ENCODE measurements at regions not wholly inside any gene's neighbourhood (a gene's known extent, or its start where the extent isn't known, plus 50 kb on each side); places are given as distances from the start of the nearest gene placed in this dataset.

DNA sequence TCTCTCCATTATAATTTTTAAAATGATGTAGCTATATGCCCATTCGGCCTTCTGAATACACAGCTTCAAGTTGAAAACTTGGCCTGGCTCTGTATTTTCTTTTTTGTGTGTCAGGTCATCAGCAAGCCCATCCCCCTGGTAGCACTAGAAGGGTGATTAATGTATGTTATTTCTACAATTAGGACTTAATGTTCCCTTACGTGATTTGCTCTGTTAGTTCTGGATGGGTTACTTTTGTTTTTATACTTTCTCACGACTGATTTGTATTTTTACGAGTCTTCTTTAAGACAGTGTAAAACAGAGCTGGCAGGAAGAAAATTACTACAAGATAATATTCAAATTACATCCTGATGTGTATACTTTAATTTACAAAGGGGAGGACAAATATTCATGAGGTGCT, 88.4 kb upstream of the RGPD4 start:
- TF ChIP-seq, protein P1, sequence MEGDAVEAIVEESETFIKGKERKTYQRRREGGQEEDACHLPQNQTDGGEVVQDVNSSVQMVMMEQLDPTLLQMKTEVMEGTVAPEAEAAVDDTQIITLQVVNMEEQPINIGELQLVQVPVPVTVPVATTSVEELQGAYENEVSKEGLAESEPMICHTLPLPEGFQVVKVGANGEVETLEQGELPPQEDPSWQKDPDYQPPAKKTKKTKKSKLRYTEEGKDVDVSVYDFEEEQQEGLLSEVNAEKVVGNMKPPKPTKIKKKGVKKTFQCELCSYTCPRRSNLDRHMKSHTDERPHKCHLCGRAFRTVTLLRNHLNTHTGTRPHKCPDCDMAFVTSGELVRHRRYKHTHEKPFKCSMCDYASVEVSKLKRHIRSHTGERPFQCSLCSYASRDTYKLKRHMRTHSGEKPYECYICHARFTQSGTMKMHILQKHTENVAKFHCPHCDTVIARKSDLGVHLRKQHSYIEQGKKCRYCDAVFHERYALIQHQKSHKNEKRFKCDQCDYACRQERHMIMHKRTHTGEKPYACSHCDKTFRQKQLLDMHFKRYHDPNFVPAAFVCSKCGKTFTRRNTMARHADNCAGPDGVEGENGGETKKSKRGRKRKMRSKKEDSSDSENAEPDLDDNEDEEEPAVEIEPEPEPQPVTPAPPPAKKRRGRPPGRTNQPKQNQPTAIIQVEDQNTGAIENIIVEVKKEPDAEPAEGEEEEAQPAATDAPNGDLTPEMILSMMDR (IDR thresholded peaks at IDR 0.05) = no peak
- TF ChIP-seq POLR2A (IDR thresholded peaks at IDR 0.05) (no peak), POLR2AphosphoS5 (IDR thresholded peaks at IDR 0.05) (no peak)
